HCT116 (cell line): ENCODE measurements at regions not wholly inside any gene's neighbourhood (a gene's known extent, or its start where the extent isn't known, plus 50 kb on each side); places are given as distances from the start of the nearest gene placed in this dataset.

ENCODE experiments used
- CBX3 ChIP-seq: IDR thresholded peaks from 2 replicates; pipeline ENCODE4 v1.6.1; 2012; ENCODE audit warnings: low read depth
- EGR1 ChIP-seq: IDR thresholded peaks from 2 replicates; pipeline ENCODE4 v1.6.1; 2012; ENCODE audit warnings: low read depth
- ELF1 ChIP-seq: IDR thresholded peaks from 2 replicates; pipeline ENCODE4 v1.6.1; 2012; ENCODE audit warnings: low read depth, borderline replicate concordance
- EZH2 ChIP-seq: fragments of 200-600 bp; sonication (generic); IDR thresholded peaks from 2 replicates; pipeline ENCODE4 v1.6.1; 2017; ENCODE audit warnings: antibody characterized with exemption, mixed run types
- POLR2A ChIP-seq: IDR thresholded peaks from 2 replicates; pipeline ENCODE4 v1.7.0; 2011; ENCODE audit warnings: borderline replicate concordance; ENCODE audit not compliant: insufficient read depth, insufficient read length; ENCODE audit errors: extremely low read depth
- POLR2AphosphoS5 ChIP-seq: IDR thresholded peaks from 2 replicates; pipeline ENCODE4 v1.6.1; 2011; ENCODE audit warnings: mild to moderate bottlenecking, low read depth, low read length, moderate library complexity
- TCF7L2 ChIP-seq: IDR thresholded peaks from 2 replicates; pipeline ENCODE4 v1.7.0; 2011; ENCODE audit warnings: borderline replicate concordance, inconsistent platforms; ENCODE audit not compliant: insufficient read depth, insufficient read length; ENCODE audit errors: extremely low read depth
- TF ChIP-seq, protein P1 (sequence below), 3 experiments: fragments of 200-600 bp in 1 of 3; sonication (generic) in 1 of 3; IDR thresholded peaks in 2 of 3; conservative IDR thresholded peaks in 1 of 3; 2 replicates each; pipeline ENCODE4 v1.5.1; 2012 to 2017; ENCODE audit warnings: low read depth in 2 of 3, low read length in 2 of 3, antibody characterized with exemption in 1 of 3, borderline replicate concordance in 1 of 3, control low read depth in 1 of 3, mild to moderate bottlenecking in 1 of 3, mixed read lengths in 1 of 3, mixed run types in 1 of 3, moderate library complexity in 1 of 3; ENCODE audit not compliant: insufficient read depth in 1 of 3
- TF ChIP-seq, protein P2 (sequence below): IDR thresholded peaks from 2 replicates; pipeline ENCODE4 v1.6.1; 2012; ENCODE audit warnings: low read depth
- TF ChIP-seq, protein P3 (sequence below): IDR thresholded peaks from 2 replicates; pipeline ENCODE4 v1.6.1; 2012

DNA sequence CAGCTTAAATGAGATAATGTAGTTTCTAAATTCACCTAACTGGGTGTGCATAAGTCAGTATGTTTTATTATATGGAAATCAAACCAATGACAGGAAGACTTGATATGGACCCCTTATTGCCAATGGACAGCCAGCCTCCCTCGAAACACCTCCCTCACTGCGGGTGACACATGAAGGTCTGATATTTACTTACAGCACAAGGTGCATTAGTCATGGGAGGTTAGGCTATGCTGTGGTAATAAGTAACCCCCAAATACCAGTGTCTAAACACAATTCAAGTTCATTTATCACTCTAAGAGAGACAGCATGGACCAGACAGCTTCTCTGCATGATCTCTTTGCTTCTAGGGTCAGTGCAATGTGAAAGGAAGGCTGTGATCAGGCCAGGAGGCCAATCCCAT lies 126.0 kb upstream of the KCNJ6 start:
- TF ChIP-seq, protein P1, sequence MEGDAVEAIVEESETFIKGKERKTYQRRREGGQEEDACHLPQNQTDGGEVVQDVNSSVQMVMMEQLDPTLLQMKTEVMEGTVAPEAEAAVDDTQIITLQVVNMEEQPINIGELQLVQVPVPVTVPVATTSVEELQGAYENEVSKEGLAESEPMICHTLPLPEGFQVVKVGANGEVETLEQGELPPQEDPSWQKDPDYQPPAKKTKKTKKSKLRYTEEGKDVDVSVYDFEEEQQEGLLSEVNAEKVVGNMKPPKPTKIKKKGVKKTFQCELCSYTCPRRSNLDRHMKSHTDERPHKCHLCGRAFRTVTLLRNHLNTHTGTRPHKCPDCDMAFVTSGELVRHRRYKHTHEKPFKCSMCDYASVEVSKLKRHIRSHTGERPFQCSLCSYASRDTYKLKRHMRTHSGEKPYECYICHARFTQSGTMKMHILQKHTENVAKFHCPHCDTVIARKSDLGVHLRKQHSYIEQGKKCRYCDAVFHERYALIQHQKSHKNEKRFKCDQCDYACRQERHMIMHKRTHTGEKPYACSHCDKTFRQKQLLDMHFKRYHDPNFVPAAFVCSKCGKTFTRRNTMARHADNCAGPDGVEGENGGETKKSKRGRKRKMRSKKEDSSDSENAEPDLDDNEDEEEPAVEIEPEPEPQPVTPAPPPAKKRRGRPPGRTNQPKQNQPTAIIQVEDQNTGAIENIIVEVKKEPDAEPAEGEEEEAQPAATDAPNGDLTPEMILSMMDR (IDR thresholded peaks at IDR 0.05 in 2 of 3, conservative IDR thresholded peaks at IDR 0.05 in 1 of 3; ENCODE audit: borderline replicate concordance in 1 of 3, insufficient read depth in 1 of 3, low read depth in 2 of 3, low read length in 2 of 3) = no peak
- TF ChIP-seq EZH2 = no peak
- TF ChIP-seq POLR2A = no peak
- TF ChIP-seq POLR2AphosphoS5 = no peak
- TF ChIP-seq EGR1 = no peak
- no peak for TF ChIP-seq TCF7L2
- TF ChIP-seq ELF1 = no peak
- no peak for TF ChIP-seq CBX3
- TF ChIP-seq, protein P2, sequence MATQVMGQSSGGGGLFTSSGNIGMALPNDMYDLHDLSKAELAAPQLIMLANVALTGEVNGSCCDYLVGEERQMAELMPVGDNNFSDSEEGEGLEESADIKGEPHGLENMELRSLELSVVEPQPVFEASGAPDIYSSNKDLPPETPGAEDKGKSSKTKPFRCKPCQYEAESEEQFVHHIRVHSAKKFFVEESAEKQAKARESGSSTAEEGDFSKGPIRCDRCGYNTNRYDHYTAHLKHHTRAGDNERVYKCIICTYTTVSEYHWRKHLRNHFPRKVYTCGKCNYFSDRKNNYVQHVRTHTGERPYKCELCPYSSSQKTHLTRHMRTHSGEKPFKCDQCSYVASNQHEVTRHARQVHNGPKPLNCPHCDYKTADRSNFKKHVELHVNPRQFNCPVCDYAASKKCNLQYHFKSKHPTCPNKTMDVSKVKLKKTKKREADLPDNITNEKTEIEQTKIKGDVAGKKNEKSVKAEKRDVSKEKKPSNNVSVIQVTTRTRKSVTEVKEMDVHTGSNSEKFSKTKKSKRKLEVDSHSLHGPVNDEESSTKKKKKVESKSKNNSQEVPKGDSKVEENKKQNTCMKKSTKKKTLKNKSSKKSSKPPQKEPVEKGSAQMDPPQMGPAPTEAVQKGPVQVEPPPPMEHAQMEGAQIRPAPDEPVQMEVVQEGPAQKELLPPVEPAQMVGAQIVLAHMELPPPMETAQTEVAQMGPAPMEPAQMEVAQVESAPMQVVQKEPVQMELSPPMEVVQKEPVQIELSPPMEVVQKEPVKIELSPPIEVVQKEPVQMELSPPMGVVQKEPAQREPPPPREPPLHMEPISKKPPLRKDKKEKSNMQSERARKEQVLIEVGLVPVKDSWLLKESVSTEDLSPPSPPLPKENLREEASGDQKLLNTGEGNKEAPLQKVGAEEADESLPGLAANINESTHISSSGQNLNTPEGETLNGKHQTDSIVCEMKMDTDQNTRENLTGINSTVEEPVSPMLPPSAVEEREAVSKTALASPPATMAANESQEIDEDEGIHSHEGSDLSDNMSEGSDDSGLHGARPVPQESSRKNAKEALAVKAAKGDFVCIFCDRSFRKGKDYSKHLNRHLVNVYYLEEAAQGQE = no peak
- TF ChIP-seq, protein P3, sequence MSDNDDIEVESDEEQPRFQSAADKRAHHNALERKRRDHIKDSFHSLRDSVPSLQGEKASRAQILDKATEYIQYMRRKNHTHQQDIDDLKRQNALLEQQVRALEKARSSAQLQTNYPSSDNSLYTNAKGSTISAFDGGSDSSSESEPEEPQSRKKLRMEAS = no peak
